ENCODE measurements at regions not wholly inside any gene's neighbourhood (a gene's known extent, or its start where the extent isn't known, plus 50 kb on each side); places are given as distances from the start of the nearest gene placed in this dataset.

GRCh38 chr20:4597215-4597614 is 89.0 kb upstream of the PRNP start:
- no peak for DNase-seq

GRCh38 chr20:4593149-4593525 is 93.1 kb upstream of the PRNP start:
- DNase-seq, result no peak

GRCh38 chr20:4592316-4593148 is 93.7 kb upstream of the PRNP start:
- DNase-seq, result peak; percentile 44

- no peak for DNase-seq
These were observed 94.3 kb upstream of the PRNP start for GRCh38 chr20:4591975-4592315.

DNA sequence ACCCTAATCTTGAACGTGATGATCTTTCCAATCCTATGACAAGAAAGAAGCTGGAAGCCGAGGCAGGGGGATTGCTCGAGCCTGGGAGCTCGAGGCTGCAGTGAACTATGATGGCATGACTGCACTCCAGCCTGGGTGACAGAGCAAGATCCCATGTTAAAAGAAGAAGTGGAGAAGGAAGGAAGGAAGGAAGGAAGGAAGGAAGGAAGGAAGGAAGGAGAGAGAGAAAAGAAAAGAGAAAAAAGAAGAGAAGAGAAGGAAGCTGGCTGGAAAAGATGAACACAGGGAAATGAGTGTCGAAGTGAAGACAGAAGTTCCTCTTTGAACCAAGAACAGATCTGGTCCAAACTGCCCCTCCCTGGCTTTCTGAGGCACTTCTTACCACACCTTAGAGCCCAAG is 100.5 kb upstream of the PRNP start:
- DNase-seq, result no peak

GRCh38 chr20:4585104-4585753 is 101.0 kb upstream of the PRNP start:
- no peak for DNase-seq

DNA sequence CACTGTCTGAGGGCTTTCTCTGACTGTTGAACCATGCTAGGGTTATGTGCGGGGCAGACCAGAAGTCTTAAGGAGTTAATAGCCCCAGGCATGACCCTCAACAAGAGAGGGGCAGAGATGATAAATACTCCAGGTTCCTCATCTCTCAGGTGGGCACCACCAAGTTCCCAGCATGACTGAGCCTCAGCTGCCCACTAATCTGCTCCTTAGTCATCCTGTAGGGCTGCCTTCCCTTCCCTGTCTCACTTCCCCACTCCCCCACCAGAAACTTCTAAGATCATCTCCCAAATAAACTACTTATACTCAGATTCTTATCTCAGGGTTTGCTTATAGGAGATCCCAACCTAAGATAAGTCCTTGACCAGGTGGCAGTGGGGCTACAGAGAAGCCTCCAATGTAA is 101.7 kb upstream of the PRNP start:
- DNase-seq, result no peak

GRCh38 chr20:4581838-4582237 is 104.4 kb upstream of the PRNP start:
- DNase-seq, result no peak

GRCh38 chr20:4578375-4578774 is 107.9 kb upstream of the PRNP start:
- no peak for DNase-seq

DNA sequence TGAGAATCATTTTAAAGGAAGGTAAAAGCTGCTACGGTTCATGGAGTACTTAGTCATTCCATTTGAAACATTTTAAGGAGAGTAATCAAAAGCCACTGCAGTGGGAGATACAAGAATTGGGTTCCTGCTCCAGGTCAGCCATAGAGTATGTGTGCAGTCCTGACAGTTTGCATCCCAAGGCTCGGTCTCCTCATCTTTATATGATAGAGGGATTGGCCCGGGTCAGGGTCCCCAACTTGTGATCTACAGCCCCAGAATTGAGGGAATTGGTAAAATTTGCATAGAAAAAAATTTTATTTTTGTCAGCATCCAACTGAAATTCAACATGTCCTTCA is 111.9 kb upstream of the PRNP start:
- DNase-seq, result no peak

GRCh38 chr20:4573564-4574355 is 112.5 kb upstream of the PRNP start:
- no peak for DNase-seq

- no peak for DNase-seq
These were observed 114.3 kb upstream of the PRNP start for GRCh38 chr20:4571759-4572531.

- no peak for DNase-seq
These were observed 116.4 kb upstream of the PRNP start for GRCh38 chr20:4569865-4570264.

GRCh38 chr20:4569092-4569491 is 117.2 kb upstream of the PRNP start:
- no peak for DNase-seq

GRCh38 chr20:4568361-4568959 is 117.8 kb upstream of the PRNP start:
- no peak for DNase-seq

DNA sequence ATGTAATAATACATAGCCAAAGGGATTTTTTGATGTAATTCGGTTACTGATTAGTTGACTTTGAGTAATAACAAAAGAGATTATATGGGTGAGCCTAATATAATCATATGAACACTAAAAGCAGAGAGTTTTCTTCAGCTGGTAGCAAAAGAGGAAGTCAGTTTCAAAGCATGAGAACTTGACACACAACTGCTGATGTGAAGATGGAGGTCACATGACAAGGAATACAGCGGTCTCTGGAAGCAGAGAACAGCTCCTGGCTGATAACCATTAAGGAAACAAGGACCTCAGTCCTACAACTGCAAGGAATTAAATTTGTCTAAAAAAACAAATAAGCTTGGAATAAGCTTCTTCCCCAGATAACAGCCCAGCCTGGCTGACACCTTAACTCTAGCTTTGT is 119.1 kb upstream of the PRNP start:
- no peak for DNase-seq

- DNase-seq, result peak; percentile 9
These were observed 122.7 kb upstream of the PRNP start for GRCh38 chr20:4563534-4563933.

GRCh38 chr20:4563031-4563430 is 123.2 kb upstream of the PRNP start:
- DNase-seq, result no peak

- DNase-seq, result no peak
These were observed 125.6 kb upstream of the PRNP start for GRCh38 chr20:4560667-4561066.

DNA sequence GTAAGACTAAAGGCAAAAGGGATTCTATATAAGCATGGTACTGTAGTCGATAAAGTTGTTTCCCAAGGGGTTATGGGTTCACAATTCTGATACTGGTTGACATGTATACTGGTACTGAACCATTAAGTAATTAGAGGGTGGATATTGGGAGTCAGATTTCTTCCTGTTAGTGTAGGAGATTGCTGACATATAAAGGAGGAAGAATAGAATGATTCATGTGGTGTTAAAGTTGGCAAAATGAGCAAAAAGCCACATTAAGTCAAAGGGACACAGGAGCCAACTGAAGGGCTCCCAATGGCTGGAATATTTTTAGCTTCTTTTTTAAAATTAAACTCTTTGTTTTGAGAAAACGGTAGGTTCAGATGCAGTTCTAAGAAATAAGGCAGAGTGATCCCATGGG is 126.3 kb upstream of the PRNP start:
- DNase-seq, result no peak

GRCh38 chr20:4559106-4559505 is 127.2 kb upstream of the PRNP start:
- no peak for DNase-seq

- DNase-seq, result no peak
These were observed 129.5 kb upstream of the PRNP start for GRCh38 chr20:4556781-4557180.

All from stimulated activated CD4-positive, alpha-beta T cell treated with anti-CD3 and anti-CD28 coated beads, Interleukin-1b, Interleukin-23, amount 100 ng/mL, for 48 hours (primary cell).